HG03520 (cell line): ENCODE measurements at regions not wholly inside any gene's neighbourhood (a gene's known extent, or its start where the extent isn't known, plus 50 kb on each side); places are given as distances from the start of the nearest gene placed in this dataset.

ENCODE experiments used
- ATAC-seq: cut with Tn5 transposase; IDR thresholded peaks from one replicate; pipeline ENCODE4 v1.9.1; 2021; ENCODE audit warnings: mild to moderate bottlenecking, moderate library complexity; ENCODE audit not compliant: unreplicated experiment

DNA sequence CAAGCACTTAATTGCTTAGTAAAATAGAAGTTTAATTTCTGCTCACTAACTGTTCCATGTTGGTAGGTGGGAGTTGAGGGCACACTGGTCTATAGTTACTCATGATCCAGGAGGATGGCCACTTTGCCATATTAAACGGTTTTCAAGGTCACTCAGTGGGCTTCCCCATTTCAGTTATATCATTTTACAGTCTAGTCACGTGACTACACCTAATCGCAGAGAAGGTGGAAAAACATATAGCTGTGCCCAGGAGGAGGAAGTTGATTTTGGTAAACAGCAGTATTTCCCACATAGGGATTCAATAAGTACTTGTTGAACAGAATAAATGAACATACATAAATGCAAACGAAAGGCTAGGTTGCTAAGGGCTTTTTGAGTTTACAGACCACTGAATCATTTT, 541.1 kb upstream of the CAMK1G start:
- ATAC-seq = no peak

DNA sequence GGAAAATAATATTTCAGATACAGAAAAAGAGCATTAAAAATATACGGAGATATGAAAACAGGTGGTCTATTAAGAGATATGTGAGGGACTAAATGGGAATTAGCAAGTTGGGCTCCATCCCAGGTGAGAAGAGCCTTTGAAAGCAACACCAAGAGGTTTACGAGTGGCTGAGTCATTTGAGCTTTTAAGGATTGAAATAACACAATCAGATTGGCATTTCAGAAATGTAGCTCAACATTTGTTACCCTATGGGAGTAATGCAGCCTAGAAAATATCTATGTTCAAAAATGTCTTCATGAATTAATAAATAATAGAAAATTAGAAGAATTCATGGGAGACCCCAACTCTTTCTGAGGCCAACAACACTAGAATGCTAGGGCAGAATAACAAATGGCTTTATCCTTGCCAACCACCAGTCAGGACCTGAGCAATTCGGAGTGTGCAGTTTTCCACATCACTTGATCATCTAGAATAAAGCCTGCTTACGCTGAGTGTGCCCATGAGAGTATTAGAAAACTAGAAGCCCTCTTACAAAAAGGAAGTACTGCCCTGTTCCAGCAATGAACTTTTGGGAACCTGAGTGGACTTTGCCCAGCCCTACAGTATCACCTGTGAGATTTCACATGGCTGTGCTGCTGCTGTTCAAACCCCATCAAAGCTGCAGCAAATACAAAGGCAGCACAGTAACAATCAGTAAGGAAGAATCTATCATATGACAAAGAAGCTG, 538.0 kb upstream of the CAMK1G start:
- ATAC-seq = no peak

DNA sequence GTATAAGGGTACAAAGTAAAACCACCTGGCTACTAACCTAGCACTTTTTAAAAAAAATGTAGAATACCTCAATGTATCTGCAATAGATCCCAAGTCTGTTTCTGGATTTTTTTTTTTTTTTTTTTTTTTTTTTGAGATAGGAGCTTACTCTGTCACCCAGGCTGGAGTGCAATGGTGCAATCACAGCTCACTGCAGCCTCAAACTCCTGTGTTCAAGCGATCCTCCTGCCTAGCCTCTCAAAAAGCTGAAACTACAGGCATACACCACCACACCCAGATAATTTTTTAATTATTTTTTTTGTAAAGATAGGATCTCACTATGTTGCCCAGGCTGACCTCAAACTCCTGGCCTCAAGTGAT, 537.5 kb upstream of the CAMK1G start:
- ATAC-seq = no peak

DNA sequence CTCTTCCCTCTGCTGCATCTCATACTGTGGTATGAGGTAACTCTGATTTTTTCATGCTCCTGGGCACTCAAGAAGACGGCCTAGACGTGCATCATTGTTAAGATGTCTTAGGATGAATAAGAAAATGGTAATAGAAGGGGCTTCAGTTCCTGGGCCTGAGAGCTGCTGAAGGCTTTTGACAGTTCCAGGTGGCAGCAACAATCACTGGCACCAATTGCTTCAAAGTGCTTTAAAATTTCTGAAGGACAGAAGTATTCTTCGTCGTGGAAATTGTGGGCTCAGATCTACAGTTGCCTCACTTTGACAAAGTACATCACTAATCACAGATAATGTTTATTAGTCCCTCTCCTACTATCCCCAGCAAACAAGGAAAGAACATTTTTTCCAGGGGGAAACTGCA, 536.6 kb upstream of the CAMK1G start:
- ATAC-seq = no peak

DNA sequence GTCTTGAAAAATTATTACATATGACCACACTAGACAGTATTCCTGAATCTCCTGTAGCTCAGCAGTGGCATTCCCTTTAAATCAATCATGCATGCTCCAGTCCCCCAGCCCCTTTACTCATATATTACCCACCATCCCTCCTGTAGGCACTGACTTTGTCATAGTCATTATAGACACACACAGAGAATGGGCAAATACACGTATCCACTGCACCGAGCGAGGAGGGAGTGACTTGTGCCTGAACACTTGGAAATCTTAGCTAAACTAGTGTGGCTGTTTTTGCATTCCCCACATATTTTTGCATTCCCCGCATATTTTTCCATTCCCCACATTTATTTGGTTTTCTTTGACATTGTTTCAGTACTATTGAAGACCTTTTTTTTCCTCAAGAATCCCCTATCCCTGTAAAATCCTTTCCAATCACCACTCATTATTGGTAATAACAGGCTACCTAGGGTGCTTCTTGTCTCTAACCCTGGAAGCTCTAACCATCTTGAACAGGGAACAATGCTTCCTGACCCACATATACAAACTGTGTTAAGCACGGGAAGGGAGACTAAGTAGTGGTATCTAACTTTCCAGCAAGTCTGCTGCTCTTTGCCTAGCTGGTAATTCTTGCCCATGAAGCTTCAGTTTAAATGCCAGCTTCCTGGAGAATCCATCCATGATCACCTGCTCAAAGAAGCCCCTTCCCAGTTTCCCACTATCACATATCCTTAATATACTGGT, 534.4 kb upstream of the CAMK1G start:
- ATAC-seq = no peak

DNA sequence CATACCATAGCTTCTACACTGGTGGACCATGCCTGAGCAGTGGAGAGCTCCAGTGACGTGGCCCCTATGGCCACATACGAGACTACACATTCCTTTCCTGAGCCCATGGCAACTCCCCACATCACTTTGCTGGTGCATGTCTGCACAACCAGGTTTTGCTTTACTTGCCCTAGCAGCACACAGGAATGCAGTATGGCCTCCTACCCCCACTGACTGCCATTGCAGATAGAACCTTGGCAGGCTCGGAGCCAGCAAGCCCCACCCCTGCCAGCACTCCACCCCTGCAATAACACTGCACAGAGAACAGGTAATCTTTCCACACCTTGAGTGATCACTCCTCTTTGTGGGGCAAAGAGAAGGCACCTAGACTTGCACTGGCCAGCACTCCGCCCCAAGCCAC, 531.9 kb upstream of the CAMK1G start:
- ATAC-seq = no peak

DNA sequence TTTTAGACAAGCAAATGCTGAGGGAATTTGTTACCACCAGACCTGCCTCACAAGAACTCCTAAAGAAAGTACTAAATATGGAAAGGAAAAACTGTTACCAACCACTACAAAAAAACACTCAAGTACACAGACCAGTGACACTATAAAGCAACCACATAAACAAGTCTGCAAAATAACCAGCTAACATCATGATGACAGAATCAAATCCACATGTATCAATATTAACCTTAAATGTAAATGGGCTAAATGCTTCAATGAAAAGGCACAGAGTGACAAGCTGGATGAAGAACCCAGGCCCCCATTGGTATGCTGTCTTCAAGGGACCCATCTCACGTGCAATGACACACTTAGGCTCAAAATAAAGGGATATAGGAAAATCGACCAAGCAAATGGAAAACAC, 529.9 kb upstream of the CAMK1G start:
- ATAC-seq = no peak

DNA sequence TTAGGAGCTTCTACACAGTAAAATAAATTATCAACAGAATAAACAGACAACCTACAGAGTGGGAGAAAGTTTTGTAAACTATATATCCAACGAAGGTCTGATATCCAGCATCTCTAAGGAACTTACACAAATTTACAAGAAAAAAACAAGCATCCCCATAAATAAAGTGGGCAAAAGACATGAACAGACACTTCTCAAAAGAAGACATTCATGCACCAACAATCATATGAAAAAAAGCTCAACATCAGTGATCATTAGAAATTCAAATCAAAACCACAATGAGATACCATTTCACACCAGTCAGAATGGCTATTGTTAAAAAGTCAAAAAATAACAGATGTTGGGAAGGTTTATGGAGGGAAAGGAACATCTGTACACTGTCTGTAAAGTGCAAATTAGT, 526.4 kb upstream of the CAMK1G start:
- ATAC-seq = no peak

DNA sequence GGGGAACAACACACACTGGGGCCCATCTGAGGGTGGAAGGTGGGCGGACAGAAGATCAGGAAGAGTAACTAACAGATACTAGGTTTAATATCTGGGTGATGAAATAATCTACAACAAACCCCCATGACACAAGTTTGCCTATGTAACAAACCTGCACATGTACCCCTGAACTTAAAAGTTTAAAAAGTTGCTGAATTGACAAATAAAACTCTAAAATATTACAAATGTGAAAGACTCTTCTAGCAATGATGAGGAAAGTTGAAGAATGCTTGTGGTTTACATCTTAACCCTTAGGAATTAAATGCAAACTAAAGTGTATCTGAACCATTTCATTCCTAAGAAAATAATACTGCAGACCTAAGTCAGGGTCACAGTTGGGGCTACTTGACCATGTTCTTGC, 525.6 kb upstream of the CAMK1G start:
- no peak for ATAC-seq

DNA sequence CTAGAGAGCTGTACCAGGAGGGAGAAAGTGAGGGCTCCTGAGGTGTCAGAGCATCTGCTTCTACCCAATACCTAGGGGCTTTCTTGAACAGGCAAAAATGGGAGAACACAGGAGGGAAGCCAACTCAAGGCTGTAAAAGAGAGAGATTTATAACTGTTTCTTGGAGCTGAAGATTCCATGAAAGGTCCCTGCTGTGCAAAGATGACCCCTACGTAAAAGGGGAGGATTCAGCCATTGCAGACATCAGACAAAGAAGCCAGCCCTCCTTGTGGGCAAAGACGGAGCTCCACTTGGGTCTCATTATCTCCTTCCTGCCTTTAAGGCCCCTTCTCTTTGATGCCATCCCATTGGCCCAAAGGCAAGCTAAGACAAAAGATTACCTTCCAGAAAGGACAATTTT, 524.1 kb upstream of the CAMK1G start:
- no peak for ATAC-seq

DNA sequence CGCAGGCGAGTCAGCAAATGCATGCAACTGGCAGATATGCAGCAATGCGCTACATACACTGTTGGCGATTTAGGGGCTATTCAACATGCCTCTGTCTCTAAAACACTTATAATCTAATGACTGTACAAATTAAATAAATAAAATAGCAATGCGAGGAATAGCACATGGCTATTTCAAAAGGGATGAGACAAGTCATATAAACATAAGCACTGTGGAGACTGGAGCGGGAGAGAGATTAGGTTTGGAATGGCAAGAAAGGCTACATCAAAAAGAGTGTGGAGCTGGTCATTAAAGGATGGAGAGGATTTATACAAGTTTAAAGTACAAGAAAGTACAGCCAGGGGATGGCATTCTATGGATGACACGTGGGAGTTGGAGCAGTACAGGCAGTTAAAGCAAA, 523.5 kb upstream of the CAMK1G start:
- no peak for ATAC-seq

DNA sequence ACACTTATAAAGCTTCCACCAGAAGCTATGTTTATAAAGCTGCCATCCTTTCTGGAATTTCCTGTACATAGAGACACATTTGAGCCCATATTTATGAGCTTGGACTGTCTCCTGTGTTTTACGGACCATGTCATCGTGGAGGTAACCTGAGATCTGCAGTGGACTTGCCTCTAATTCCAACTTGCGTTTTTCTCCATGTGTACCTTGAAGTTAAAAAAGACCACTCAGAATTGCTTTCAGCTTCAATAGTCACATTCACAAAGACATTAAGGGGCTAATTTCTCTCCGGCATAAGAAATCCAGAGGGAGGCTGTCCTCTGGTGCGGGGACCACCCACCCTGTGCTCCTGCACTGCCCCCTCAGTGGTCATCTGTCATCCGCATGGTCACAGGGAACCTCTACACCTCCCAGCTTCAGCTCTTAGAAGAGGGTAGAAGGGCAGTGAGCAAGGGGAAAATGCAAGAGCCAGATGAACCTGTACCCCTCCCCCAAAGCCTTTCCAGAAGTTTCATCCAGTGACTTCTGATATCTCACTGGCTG, 521.4 kb upstream of the CAMK1G start:
- ATAC-seq = no peak

DNA sequence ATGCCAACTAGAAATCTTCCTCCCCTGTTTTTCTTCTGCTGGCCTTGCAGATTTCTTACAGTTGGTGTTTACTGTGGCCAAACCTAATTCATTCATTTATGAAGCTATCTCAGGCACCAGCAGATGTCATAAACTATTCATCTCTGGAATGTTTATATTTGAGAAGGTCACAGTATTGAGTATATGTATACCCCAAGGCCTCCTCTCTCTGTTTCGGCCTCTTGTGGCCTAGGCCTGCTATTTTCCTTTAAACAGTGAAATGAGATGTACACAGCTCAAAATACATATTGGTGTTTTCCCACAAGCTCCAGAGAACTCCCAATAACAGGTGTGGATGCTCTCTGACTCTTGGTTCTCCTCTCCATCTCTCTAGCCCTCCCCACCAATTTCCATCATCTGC, 520.7 kb upstream of the CAMK1G start:
- peak; percentile 66 for ATAC-seq

DNA sequence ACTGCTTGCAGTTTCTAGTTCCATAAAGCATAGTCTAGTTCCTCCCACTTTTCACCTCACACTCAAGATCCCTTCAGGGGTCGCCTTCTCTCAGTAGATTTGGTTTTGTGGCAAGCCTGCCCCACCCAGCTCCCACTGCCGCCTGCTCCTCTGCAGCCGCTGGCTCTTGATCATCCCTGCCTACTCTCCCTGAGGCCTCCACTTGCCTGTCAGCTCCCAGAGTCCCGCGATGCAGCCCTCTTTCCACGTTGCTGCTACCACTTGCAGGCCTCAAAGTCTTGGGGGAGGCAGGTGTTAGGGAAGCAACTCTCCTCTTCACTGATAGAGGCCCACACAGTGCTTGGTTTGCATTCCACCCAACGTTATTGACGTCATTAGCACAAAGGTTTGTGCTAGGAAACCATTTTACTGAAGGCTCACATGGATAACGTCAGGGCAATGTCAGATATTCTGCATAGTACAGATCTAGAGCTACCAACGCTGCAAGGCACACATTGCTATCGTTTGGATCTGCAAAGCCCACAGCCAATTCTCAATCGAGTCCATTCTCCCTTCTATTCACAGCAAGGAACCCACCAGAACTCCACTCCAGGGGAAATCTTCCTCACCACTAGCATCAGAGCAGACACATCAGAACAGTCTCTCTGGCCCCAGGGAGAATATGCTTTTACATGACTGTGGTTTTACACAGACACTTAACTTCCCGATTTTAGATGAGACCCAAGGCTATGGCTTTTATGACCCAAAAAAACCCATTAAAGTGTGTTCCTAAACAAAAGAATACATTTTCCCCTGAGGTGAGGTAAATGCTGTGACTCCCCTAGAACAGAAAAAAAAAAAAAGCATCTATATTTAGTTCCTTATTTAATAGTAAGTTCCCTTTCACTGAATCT, 519.5 kb upstream of the CAMK1G start:
- ATAC-seq = no peak

DNA sequence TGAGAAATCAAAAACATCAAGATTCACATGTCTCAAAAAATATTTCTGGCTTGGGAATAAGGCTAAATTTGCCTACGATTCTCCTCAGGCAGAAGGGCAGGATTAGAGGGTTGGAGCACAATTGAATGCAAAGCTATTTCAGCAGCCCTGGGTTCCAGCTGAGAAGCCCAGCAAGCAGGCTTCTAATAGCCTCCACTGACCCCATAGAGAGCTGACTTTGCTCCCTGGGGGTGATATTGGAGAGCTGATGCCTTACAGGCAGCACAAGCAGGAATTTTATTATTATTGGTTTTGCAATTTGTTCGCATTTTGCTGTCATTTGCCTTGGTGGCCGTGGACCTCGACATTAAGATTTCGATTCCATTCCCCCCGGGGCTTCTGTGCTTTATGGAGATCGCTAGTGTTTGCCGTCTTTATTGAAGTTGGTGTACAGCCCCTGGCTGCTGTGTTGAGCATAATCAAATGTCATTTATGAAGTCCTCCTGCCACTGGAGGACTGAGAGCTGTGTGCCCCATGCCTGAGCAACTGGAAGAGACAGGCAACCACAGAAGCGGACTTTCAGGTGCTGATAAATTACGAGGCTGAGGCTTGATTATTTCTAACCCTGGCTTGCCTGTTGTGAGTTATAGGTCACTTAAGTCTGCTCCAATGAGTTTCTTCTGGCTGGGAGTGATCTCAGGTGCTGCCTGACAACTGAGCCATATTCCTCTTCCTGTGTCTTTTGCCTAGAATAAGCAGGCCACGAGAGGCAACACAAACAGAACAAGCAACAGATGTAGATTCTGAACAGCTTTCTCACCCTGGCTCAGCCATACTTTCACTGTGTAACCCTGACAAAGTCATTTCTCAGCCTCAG, 518.4 kb upstream of the CAMK1G start:
- no peak for ATAC-seq

DNA sequence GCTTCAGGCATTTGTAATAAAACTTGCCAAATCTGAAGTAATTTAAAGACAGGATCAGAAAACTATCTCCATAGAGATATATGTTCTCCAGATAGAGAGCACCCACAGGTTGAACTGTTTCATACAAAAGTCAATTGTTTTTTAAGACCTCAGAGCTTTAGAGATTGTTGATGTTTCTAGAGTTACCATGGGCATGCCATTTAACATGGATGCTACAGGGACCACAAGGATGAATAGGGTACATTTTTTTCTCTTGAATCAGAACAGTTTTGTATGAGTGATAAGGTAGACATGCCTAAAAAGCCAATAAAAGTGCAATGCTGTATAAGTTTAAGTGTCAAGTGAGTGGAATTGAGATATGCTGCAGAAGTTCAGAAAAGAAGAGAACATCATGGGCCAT, 511.0 kb upstream of the CAMK1G start:
- ATAC-seq = no peak

DNA sequence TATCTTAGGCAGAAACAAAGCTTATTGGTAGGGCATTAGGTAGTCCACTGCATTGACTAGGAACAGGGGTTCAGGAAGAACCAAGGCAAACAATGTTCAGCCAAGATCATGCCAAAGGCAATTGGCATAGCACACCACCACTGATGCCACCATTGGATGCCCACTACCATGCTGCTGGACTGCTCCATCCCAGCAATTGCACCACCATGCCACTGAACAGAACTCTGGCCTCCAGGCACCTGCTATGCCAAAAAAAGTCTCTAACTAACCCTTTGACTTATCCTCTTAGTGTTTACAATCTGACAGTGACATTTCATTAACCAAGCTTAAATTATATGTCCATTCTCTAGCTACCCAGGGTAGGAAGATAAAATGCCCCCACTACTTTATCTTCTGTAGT, 509.6 kb upstream of the CAMK1G start:
- no peak for ATAC-seq

DNA sequence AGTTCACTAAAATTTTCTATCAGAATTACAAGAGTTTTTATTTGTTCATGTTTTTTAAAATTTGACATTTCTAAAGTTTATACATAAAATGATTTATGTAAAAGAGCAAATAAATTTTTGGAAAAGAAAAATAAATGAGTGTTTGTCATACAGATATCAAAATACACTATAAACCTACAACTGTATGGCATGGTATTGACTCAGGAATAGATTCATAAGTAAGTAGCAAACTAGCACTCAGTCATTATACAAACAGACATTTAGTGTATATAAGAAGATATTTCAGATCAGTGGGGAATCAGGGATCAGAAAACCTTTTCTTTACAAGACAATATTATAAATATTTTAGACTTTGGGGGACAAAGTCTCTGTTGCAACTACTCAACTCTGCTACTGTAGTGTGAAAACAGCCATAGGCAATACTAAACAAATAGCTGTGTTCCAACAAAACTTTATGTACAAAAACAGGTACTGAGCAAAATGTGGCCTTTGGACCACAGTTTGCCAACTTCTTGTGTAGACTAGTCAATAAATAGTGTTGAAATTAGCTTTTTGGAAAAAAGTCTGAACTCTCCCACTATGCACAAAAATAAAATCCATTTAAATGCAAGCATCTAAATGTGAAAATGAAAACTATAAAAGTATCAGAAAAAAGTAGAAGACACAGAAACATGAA, 508.8 kb upstream of the CAMK1G start:
- no peak for ATAC-seq

DNA sequence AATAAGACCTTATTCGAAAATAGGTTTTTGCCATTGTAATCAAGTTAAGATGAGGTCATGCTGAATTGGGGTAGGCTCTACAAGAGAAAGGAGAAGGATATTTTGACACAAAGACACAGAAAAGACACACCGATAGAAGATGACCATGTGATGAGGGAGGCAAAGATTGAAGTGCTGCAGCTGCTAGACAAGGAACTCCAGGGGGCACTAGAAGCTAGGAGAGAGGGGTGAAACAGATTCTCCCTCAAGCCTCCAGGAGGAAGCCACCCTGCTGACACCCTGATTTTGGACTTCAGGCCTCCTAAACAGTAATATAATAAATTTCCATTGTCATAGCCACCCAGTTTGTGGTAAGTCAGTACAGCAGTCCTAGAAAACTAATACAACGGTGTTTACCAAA, 506.8 kb upstream of the CAMK1G start:
- no peak for ATAC-seq

DNA sequence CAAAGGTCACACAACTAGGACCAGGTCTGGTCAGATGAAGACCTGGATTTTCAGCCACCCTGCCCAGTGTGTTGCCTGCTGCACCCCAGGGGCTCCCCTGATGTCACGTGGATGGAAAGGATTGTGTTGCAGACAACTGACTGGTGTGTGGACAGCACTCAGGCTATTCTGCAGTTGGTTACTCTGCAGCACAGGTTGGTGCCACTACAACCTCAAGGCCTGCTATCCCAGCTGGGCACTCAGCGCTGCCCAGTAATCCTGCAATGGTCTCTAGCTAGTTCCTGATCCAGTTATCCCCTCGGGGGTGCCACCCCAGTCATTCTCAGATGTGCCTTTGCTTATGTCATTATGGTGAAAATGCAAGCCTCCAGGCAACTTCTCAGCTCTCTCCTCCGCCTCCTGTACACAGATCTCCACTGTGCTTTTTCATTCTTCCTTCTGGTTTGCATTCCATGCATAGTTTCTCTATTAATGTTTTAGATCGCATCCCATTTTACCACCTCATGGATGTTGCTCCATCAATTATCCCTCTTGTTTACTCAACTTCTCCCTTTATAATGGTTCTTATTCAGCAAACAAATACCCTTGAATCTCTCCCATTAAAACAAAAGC, 503.2 kb upstream of the CAMK1G start:
- no peak for ATAC-seq
